RPMI8226 (cell line): ENCODE measurements at regions not wholly inside any gene's neighbourhood (a gene's known extent, or its start where the extent isn't known, plus 50 kb on each side); places are given as distances from the start of the nearest gene placed in this dataset.

Experiments
- DNase-seq: peaks from one replicate; pipeline ENCODE4 v3.0.0-alpha.2; 2015

DNA sequence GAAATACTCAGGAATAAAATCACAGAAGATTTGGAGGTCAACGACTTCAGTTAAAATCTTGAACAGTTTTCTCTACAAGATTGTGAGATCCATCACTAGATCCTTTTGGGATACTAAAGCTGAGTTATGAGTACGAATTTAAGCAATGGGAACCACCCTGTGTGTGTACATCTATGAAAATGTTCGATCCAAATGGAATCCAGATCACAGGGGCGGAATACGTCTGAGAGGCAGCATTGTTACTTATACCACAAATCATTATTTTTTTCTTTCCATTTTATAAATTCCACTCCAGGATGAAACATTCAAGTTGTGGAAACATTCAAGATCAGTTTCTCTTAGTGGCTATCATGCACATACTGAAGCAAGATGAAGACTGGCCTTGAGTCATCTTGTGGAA is 239.3 kb upstream of the PAPPA start:
- DNase-seq: no peak

DNA sequence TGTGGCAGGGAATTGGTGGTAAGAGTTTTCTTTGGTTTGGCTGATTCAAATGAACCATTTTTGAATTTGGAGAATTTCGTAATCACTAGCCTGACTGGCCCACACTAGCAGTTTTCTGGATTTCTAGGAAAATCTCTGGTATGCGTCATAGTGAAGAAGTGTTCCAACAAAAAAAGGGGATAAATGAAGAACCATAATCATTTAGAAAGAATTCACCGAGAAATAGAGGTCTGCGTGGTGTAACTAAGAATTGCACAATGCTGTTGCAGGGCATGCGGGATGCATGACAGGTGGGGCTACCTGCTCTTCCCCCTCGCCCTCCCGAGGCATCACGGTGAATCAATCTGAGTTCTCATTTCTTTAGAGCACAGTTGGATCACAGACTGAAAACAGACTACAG is 232.3 kb upstream of the PAPPA start:
- DNase-seq: no peak

DNA sequence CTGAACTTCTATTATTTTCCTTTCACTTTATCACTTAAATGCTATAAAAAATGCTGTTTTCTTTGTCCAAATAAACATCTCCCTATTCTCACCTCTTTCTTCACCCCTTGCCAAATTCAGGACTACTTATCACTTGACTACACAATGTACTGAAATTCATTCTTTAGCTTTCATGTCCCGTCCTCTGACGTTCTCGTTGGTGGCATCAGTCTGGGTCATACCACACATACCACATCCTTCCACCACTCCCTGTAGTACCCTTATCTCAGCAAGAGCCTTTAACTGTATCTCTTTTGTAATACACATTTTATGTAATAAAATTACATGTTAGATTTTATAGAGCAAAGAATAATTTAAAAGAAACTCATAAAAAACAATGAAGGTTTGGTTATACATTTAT is 231.1 kb upstream of the PAPPA start:
- no peak for DNase-seq

DNA sequence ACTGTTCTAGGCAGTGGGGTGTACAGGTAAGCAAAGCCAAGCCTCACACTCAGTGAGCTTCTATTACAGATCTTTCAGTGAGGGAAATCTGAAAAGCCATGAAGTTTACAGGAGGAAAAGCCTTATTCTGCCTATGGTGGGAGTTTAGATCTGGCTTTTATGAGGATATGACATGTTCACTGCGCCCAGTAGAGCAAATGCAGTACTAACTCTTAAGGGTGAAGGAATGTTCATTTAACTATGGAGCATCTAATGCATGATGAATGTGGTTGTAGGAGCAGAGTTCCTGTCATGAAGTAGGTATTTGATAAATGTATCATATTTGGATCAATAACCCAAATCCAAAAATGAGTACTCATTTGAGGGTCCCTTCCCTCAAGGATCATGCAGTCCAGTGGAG is 230.2 kb upstream of the PAPPA start:
- DNase-seq: no peak

DNA sequence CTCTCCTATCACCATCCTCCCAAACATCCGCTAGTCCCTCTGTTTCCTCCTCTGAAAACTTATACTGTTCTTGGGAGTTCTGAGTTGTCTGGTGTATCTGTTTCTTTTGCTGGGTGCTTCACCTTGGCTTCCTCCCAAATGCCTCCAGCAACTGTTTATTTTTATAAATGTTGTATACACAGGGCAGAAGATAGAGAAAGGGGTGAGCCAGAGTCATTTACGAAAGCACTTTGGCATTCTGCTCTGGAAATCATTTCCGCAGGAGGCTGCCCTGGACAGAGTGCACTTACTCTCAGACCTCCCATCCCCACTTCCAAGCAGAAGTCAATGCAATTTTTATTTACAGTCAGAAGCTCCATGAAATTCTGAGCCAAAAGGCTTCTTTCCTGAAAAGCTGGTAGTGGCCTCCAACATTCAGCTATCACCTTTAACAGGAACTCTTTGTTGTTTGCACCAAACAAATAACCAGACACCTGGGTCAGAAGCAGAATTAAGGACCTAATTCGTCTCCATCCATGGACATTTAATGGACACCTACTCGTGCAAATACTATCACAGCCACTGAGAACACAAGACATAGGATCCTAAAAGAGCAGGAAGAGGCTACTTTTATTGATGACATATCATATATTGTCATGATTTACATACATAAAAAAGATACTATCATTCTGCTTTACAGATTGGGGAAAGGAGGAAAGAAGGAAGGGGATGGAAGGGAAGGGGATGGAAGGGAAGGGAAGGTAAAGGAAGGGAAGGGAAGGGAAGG is 229.5 kb upstream of the PAPPA start:
- DNase-seq: no peak

DNA sequence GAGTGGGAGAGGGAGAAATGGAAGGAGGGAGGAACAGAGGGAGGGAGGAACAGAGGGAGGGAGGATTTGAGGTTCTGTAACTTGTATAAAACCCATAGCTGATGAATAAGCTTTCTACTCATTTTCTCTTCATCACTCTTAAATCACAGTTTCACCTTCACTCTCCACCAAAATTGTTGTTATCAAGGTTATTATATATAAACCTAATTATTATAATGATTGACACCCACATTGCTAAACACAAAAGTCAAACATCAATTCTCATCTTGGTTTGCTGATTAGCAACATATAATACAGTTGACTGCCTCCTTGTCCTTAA is 229.0 kb upstream of the PAPPA start:
- no peak for DNase-seq

DNA sequence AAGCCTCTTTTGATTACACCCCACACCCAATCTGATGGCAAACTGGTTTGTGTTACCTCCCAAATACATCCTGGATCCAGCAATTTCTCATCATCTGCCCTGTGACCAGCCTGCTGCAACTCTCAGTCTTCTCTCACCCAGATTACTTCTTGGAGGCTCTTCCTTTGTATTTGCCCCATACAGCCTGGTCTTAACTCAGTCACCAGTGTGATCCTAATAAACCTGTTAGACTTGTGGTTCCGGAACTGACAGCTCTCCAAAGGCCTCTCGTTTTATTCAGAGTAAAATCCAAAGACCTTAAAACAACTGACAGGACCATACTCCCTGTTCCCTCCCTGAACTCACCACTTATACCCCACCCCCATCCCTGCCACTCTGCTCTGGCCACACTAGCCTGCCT is 228.2 kb upstream of the PAPPA start:
- no peak for DNase-seq

DNA sequence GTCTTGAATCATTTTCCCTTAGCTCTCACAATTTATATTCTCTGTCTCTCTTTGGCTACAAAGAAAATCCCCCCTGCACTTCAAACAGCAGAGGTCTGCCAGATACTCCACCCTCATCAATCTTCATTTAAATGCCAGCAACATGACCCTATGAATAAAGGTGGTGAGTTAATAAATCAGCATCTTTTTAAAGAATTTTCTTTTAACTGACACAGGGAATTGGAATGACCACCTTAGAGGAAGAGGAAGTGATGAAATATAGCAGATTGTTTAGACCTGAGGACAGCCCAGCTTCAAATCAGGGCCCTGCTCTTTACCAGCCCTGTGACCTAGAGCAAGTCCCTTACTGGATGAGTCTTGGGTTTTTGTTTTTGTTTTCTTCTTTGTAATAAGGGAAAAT is 223.1 kb upstream of the PAPPA start:
- no peak for DNase-seq

DNA sequence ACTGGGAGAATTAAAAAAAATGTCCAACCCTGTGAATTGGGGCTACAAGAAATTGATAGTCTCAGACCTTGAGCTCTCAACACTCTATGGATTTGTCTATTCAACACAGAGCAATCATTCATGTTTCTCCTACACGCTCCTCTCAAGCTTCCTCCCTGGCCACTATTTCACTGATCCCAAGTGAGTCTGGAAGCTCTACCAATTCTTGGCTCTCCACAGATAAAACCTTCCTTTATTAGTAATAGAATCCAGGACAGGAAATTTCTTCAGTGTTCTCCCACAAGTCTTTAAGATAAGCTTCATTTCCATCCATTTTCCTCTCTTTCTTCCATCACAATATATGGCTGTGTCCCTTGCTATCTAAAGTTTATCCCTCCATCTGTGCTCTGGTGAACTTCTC is 215.1 kb upstream of the PAPPA start:
- DNase-seq: no peak

DNA sequence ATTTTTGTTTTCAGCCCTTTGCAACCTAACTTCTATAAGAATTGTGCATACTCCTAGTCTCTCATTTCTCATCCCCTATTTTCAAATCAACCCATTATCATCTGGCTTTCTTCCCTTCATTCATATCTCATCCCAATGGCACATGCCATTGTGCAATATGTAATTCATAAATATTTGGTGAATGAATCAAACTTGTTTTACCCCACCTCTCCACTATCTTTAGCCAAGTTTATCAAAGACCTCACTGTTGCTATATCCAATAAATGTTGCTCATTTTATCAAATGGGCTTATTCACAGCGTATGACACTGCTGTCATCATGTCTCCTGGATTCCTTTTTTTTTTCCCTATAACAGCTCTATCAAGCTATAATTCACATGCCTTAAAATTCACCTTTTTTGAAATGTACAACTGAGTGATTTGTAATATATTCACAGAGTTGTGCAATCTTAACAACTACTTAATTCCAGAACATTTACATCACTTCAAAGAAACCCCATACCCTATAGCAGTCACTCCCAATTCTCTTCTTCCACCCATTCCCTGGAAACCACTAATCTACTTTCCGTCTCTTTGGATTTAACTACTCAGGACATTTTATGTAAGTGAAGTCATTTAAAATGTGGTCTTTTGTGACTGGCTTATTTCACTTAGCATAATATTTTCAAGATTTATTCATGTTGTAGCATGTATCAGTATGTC is 214.4 kb upstream of the PAPPA start:
- DNase-seq: no peak

DNA sequence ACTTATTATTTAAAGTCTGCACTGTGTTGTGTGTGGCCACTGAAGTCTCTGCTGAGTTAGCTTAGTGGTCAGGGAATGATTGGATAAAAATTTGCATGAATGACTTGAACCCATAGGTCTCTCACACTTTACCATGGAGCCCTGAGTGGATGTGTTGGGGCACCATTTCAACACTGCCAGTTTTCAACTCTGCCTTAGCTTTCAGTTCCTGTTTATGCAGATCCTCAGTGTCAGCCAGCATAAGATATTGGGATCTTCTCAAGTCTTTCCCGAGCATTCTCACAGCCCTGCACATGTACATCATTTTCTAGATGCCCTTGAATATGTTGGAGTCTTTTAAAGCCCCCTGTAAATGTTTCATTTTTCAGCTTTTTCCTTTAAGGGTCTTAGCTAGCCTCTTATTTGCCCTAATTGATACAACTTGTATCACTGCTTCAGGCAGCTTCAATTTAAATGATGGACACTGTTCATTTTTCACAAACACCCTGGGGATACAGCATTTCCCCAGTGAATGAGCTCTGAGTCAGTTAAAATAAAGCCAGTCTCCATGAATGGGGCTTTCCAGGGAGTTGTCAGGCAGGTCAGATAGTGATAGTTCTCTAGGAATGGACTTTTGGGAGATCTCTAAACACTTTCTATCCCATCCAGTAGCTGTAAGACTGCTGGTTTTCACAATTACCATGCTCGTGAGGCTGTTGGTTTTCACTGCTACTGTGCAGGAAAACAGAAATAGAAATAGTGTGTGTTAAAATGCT is 211.9 kb upstream of the PAPPA start:
- no peak for DNase-seq

DNA sequence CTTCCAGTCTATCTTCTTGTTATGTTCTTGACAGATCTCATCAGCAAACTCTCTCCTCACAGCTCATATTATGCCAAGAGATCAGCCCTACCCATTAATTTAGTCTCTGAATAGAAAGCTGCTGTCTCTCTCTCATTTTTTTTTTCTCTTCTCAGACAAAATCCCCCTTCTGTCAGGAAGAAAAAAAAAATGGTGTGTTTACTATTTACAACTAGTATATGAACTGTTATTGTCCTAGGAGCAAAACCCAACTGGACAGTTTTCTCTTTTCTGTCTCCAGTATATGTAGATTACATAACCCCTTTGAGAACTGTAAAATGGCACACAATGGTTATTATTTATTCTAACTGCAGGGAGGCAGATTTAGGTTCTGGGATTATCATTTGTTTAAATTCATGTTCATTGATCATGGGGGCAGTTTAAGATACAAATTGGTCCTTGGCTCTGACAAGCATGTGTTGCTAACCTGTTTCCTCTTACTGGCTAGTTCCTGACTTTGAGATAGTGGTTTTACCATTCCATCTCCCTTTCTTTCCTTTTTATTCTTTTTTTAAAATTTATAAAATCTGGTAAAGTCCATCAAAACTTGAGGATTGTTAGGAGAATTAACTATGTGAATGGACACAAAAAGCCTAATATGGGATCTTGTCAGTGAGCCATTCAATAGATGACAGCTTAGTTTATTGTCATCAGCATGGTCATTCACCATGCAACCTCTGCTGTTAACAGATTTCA is 210.0 kb upstream of the PAPPA start:
- DNase-seq: no peak

DNA sequence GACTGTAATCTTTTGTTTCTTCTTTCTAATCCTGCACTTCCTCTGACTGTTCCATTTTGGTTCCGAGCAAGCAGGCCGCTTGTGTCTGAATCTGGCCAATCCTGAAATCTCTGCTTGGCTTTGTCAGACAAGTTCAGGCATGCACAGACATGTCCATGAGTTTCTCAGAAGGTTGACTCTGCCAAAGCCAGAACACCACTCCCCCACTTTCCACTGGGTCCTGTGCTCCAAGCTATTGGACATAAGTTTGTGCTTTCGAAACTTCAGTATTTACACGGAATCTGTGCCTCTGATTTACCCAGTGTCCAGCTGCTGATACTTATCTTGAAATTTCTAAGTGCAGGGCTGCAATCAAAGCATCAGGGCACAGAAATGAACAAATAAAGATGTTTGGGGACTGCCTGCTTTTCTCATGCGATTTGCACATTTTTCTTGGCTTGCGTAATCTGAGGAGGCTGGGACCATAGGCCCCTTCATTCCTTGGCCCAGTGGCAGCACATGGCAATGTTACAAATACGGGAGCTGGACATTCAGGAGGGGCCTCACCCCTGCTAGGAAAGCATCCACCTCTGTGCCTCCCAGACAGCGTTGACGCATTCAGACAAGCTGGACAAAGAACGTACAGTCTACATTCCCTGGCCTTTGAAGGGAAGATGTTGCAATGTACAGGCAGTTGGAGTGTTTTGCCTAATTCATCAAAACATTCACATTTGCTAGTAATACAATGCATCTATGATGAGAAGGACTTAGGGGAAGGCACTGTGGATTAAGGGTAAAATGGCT is 209.2 kb upstream of the PAPPA start:
- DNase-seq: no peak

DNA sequence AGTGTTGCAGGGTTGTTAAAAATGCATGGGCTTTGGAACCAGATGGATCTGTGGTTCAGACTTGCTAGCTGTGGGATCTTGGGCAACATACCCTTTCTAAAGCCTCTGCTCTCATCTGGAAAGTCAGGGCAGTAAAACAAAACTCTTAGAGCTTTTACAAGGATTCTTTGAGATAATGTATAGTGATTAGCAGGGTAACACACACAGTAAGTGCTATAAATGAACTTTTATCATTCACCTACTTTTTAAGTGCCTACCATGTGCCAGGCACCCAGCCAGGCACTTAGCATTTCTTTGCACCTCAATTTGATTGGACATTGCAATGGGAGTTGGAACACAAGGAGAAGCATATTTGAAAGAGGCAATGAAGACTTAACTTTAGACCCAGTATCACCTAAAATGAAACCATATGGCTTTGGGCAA is 208.6 kb upstream of the PAPPA start:
- no peak for DNase-seq

DNA sequence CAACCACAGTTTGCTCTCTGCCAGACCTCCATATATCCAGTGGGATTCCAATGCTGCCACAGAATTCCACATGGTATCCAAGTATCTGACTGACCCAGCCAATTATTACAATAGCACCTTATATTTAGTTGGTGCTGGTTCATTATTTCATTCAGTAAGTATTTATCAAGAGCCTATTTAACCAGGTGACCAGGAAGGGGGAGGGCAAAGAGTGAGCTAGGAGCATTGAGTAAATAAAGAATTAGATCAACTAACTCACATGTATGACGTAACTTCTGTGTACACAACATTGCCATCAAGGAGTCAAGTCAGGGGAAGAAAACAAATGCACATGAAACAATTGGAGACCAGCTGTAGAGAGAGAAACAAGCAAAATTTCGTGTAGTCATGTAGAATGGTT is 207.1 kb upstream of the PAPPA start:
- no peak for DNase-seq

DNA sequence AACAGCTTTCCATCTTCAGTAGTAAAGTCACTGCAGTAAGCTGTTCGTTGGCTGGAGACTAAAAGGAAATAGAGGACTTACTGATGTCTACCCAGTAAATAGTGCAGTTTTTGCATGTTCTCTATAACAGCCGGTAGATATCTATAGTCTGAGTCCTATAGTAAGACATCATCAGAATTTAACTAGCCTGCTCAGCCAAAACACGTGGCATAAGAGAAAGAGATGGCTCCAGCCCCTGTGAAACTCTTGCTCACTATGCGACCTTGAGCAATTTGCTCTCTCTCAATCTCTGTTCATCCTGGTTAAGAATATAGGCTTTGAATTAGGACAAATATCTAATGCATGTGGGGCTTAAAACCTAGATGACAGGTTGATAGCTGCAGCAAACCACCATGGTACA is 201.6 kb upstream of the PAPPA start:
- DNase-seq: no peak

DNA sequence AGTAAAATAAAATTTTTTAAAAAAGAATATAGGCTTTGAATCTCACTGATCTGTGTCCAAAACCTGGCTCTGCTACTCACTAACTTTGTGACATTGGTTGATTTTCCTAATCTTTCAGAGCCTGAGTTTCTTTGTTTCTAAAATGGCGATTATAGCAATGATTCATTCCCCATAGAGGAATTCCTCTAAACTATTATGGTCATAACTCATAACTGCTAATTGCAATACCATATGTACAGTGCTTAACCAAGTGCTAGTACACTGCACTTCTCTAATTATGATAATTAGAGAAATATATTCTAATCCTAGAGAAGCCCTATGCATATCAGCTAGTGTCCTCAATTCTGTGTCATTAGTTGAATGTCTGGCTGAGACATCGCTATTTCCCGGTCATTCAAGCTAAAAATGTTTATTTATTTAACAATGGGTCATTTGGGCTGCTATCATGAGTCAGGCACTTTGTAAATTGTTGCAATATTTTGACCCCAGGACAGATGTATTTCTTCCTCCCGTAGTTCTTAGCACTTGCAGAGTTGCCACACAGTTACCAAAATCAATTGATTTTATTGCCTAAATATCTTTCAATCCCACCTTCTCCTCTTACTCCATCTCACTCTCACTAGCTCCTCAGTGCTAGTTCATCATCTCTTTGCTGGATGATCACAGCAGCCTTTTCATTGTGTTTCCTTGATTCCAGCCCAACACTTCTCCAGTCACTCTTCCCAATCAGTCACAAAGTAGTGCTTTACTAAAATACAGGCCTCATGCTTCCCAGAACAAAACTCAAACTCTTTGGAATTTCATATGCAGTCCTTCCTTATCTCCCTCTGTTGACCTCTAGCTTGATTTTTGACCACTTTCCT is 200.9 kb upstream of the PAPPA start:
- DNase-seq: no peak

DNA sequence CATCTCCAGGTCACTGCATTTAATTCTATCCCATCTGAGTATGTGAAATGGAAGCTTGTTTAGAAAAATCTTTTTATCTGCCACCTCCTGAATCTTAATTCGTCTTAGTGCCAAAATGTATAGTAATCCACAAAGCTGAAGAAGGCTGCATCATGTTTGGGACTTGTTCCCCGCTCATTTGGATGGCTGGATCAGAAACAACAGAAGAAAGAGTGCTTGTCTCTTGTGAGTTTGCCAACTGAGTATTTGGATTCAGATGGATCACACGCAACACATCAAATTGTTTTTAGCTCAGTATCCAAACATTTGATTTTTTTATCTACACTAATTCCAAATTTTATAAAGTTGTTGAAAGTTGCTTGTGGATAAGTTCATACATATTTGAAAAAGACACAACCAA is 197.2 kb upstream of the PAPPA start:
- DNase-seq: no peak

DNA sequence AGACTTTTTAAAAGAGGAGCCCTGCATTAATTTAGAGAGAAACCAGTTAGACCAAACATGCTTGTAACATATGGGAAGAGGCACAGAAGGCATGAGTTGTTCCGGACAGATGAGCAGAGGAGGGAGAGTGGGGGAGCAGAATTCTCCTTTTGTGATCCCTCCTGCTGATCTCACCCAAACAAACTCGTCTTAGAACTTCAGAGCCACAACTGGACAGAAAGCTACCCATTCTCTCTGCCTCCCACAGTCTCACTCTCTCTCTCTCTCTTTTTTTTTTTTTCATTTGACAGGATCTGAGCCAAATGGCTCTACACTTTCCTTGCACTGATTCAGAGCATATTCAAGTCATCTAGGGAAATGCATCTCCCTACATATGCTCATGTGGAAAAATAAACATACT is 196.0 kb upstream of the PAPPA start:
- no peak for DNase-seq

DNA sequence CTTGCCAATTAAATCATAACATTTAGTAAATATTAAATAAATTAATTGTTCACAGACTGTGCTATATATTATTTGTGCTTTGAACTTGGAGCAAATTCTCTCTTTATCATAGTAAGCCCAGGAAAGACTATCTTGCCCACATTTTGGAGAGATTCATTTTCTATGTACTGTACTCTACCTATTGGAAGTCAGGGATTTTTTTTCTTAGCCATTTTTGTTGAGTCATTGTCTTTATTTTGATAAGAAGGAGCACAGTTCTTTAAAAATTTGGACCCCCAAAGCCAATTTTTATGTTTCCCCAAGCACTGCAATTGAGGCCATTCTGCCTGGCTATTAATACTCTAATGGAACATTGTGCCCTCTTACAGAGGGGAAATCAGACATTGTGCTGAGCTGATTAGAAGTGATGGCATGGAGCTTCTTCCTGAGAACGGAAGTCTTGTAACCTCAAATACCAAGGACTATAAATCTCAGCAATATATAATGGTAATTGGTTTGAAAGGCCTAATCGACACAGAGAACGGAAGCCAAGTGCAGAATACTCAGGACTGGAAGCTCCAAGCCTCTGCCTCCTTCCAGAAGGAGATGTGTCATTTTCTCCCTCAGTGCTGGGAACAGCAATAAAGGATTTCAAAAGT is 188.8 kb upstream of the PAPPA start:
- DNase-seq: no peak

DNA sequence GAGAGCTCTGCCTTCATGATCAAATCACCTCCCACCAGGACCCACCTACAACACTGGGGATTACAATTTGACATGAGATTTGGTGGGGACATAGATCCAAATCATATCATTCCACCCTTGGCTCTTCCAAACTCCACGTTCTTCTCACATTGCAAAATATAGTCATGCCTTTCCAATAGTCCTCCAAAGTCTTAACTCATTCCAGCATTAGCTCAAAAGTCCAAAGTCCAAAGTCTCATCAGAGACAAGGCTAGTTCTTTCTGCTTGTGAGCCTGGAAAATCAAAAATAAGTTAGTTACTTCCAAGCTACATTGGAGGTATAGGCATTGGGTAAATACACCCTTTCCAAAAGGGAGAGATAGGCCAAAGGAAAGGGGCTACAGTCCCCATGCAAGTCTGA is 186.9 kb upstream of the PAPPA start:
- no peak for DNase-seq
